ENCODE measurements at regions not wholly inside any gene's neighbourhood (a gene's known extent, or its start where the extent isn't known, plus 50 kb on each side); places are given as distances from the start of the nearest gene placed in this dataset.

DNA sequence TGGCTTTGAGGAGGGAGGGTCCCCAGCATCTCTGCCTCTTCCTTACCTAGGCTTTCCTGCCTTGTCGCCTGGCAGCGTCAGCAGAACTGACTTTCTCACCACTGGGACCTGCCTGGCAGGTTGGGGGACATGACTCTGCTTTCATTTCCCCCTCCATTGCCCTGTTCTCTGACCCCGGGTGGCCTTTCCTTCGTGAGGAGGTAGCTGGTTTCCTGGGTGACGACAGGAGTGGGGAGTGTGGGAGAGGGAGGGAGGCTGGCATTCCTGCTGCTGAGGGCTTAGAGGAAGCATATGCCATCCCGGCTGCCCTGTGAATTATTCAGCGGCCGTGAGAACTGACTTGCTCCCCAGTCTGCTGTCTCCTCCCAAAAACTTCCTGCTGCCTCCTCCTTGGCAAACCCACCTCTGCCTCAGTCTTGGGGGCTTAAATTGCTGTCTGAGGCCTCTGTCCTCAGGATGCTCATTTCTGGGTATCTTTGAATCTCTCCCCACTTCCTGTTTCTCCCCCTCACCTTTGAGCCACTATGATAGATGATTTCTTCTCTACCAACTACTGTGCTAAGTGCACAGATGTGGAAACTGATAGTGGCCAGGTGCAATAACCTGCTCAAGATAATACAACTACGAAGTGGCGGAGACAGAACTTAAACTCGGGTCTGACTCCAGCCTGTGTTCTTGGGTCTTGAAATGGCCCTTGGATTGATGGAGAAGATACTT, 182.0 kb upstream of the CSF3R start:
- no peaks in the 10 kb centered on the region for H3K4me1 Mint-ChIP-seq (ENCODE audit: low read depth)
- no peak overlapping the region for H3K27ac Mint-ChIP-seq (ENCODE audit: unreplicated experiment)
- TF ChIP-seq, protein P1, sequence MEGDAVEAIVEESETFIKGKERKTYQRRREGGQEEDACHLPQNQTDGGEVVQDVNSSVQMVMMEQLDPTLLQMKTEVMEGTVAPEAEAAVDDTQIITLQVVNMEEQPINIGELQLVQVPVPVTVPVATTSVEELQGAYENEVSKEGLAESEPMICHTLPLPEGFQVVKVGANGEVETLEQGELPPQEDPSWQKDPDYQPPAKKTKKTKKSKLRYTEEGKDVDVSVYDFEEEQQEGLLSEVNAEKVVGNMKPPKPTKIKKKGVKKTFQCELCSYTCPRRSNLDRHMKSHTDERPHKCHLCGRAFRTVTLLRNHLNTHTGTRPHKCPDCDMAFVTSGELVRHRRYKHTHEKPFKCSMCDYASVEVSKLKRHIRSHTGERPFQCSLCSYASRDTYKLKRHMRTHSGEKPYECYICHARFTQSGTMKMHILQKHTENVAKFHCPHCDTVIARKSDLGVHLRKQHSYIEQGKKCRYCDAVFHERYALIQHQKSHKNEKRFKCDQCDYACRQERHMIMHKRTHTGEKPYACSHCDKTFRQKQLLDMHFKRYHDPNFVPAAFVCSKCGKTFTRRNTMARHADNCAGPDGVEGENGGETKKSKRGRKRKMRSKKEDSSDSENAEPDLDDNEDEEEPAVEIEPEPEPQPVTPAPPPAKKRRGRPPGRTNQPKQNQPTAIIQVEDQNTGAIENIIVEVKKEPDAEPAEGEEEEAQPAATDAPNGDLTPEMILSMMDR (IDR thresholded peaks at IDR 0.05), result no peak
- H3K9me3 Mint-ChIP-seq (ENCODE audit: low read depth), result no peaks in the 10 kb centered on the region
- no peaks in the 10 kb centered on the region for H3K36me3 Mint-ChIP-seq (ENCODE audit: low read depth)
- no peak for DNase-seq (ENCODE audit: low spot score)
- H3K4me3 Mint-ChIP-seq (ENCODE audit: unreplicated experiment), result no peak overlapping the region
- peaks cover 28% of the 10 kb centered on the region for H3K27me3 Mint-ChIP-seq (ENCODE audit: low read depth)

DNA sequence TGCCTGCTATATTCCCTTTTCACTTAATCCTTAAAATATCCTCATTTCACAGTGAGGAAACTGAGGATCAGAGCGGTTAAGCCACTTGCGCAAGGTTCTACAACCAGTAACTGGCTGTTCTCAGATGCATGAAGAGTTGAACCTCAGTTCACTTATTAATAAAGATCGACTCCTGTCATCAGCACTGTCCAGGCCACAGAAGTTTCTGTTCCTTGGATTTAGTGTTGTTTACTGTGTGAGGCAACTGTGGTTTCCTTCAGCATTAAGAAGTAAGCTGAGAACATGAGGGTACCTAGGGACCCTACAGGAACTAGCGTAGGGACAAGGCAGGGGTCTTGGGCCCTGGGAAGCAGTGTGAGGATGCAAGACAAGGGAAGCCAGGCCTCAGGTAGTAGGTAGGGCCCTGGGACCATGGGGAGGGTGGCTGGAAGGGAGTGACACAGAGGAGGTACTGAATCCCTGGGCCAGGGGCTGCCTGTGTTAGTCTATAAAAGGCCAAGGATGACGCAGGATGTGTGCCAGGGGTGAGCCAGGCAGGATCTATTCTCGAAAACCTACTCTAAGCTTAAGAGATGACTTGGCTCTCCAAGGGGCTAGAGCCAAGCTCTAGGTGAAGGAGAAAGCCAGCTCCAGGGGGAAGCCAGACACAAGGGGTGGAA, 181.2 kb upstream of the CSF3R start:
- H3K9me3 Mint-ChIP-seq (ENCODE audit: low read depth), result no peaks in the 10 kb centered on the region
- TF ChIP-seq, protein P1 (IDR thresholded peaks at IDR 0.05), result no peak
- H3K4me3 Mint-ChIP-seq (ENCODE audit: unreplicated experiment), result no peak overlapping the region
- H3K27ac Mint-ChIP-seq (ENCODE audit: unreplicated experiment), result no peak overlapping the region
- no peaks in the 10 kb centered on the region for H3K4me1 Mint-ChIP-seq (ENCODE audit: low read depth)
- peaks cover 35% of the 10 kb centered on the region for H3K27me3 Mint-ChIP-seq (ENCODE audit: low read depth)
- no peak for DNase-seq (ENCODE audit: low spot score)
- H3K36me3 Mint-ChIP-seq (ENCODE audit: low read depth), result no peaks in the 10 kb centered on the region

DNA sequence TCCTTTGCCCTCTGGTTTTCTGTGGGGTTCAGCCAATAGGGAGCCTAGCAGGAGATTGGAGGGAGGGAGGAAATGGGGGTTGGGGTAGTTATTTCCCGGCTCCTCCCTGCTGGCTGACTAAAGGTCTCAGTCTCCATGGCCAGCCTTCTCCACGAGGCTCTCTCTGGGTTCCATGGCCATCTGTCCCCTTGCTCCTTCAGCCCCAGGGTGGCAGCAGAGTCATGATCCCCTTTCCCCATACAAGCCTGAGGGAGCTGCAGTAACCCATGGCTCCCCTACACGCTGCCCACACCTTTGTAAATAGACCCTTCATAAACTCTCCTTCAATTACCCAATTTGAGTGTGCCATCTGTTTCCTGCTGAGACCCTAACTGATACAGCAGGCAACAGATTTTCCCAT, 176.1 kb upstream of the CSF3R start:
- Mint-ChIP-seq H3K4me1 (ENCODE audit: low read depth) (no peaks in the 10 kb centered on the region), H3K27ac (ENCODE audit: unreplicated experiment) (no peak overlapping the region)
- no peak for DNase-seq (ENCODE audit: low spot score)

DNA sequence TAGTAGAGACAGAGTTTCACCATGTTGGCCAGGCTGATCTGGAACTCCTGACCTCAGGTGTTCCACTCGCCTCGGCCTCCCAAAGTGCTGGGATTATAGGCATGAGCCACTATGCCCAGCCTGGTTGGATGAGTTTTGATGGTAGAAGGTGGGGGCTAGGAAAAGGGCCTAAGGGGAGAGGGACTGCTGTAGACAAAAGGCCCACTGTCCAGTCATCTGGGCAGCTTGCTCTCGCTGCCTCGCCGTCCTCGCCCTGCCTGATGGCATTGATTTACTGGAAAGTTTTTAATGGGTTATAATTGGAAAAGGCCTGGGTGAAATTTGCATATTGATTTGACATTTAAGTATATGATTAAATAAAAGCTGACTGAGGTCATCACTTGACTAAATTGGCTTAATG, 175.1 kb upstream of the CSF3R start:
- no peak overlapping the region for H3K4me3 Mint-ChIP-seq (ENCODE audit: unreplicated experiment)
- peaks cover 43% of the 10 kb centered on the region for H3K27me3 Mint-ChIP-seq (ENCODE audit: low read depth)
- H3K36me3 Mint-ChIP-seq (ENCODE audit: low read depth), result no peaks in the 10 kb centered on the region
- H3K27ac Mint-ChIP-seq (ENCODE audit: unreplicated experiment), result no peak overlapping the region
- TF ChIP-seq, protein P1 (IDR thresholded peaks at IDR 0.05), result no peak
- no peak for DNase-seq (ENCODE audit: low spot score)
- H3K4me1 Mint-ChIP-seq (ENCODE audit: low read depth), result no peaks in the 10 kb centered on the region
- no peaks in the 10 kb centered on the region for H3K9me3 Mint-ChIP-seq (ENCODE audit: low read depth)

More for the DNA sequence above, 176.1 kb upstream of the CSF3R start:
- TF ChIP-seq, protein P1 (IDR thresholded peaks at IDR 0.05), result no peak
- H3K9me3 Mint-ChIP-seq (ENCODE audit: low read depth), result no peaks in the 10 kb centered on the region
- H3K27me3 Mint-ChIP-seq (ENCODE audit: low read depth), result peaks cover 43% of the 10 kb centered on the region
- no peak overlapping the region for H3K4me3 Mint-ChIP-seq (ENCODE audit: unreplicated experiment)
- no peaks in the 10 kb centered on the region for H3K36me3 Mint-ChIP-seq (ENCODE audit: low read depth)

DNA sequence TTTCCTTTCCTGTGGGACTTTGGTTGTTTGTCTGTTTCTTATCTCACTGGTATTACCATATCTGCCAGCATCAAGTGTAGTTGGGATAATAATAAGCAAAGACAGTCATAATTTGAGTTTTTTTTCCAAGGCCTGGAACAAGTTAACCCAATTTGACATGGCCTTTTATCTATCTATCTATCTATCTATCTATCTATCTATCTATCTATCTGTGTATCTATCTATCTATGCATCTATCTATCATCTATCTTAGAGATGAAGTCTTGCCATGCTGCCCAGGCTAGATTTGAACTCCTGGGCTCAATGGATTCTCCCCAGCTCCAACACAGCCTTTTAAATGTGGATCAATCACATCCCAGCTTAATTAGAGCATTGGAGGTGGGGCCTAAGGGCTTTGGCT, 174.1 kb upstream of the CSF3R start:
- H3K36me3 Mint-ChIP-seq (ENCODE audit: low read depth), result no peaks in the 10 kb centered on the region
- TF ChIP-seq, protein P1 (IDR thresholded peaks at IDR 0.05), result no peak
- H3K4me3 Mint-ChIP-seq (ENCODE audit: unreplicated experiment), result no peak overlapping the region
- H3K27me3 Mint-ChIP-seq (ENCODE audit: low read depth), result peaks cover 49% of the 10 kb centered on the region
- H3K4me1 Mint-ChIP-seq (ENCODE audit: low read depth), result no peaks in the 10 kb centered on the region
- no peak for DNase-seq (ENCODE audit: low spot score)
- H3K9me3 Mint-ChIP-seq (ENCODE audit: low read depth), result no peaks in the 10 kb centered on the region
- H3K27ac Mint-ChIP-seq (ENCODE audit: unreplicated experiment), result no peak overlapping the region

All from chondrocyte (in vitro differentiated cells).